Neural cell (in vitro differentiated cells): ENCODE measurements at regions not wholly inside any gene's neighbourhood (a gene's known extent, or its start where the extent isn't known, plus 50 kb on each side); places are given as distances from the start of the nearest gene placed in this dataset.

Source experiments
- H2AFZ ChIP-seq: fragments of 200-600, 300-800 bp; sonication (generic), shearing (Covaris generic); 2 replicates; pipeline ENCODE4 v1.6.0; 2014; ENCODE audit warnings: low read depth, mild to moderate bottlenecking, antibody characterized with exemption, low read length, moderate library complexity
- H3F3A ChIP-seq: fragments of 200-600 bp; shearing (Covaris generic); 2 replicates; pipeline ENCODE4 v1.6.1; 2016; ENCODE audit warnings: mild to moderate bottlenecking, moderate library complexity, mixed read lengths, antibody characterized with exemption, low read length; ENCODE audit not compliant: insufficient read depth, poor library complexity, severe bottlenecking
- H3K27ac ChIP-seq: fragments of 200-600, 300-800 bp; sonication (generic), shearing (Covaris generic); 2 replicates; pipeline ENCODE4 v1.5.1; 2014; ENCODE audit warnings: mild to moderate bottlenecking, low read length, moderate library complexity
- H3K27me3 ChIP-seq: fragments of 300-800, 200-600 bp; sonication (generic), shearing (Covaris generic); 2 replicates; pipeline ENCODE4 v1.6.0; 2014; ENCODE audit warnings: mild to moderate bottlenecking, low read depth, low read length, moderate library complexity; ENCODE audit not compliant: insufficient read depth
- H3K36me3 ChIP-seq: fragments of 300-800, 200-600 bp; sonication (generic), shearing (Covaris generic); 2 replicates; pipeline ENCODE4 v1.5.1; 2014; ENCODE audit warnings: mild to moderate bottlenecking, antibody characterized with exemption, low read length, moderate library complexity; ENCODE audit not compliant: insufficient read depth
- H3K4me2 ChIP-seq: fragments of 300-800, 200-600 bp; sonication (generic), shearing (Covaris generic); 2 replicates; pipeline ENCODE4 v1.6.0; 2014; ENCODE audit warnings: mild to moderate bottlenecking, low read length
- H3K4me3 ChIP-seq: fragments of 300-800, 200-600 bp; sonication (generic), shearing (Covaris generic); 2 replicates; pipeline ENCODE4 v1.5.1; 2014; ENCODE audit warnings: mild to moderate bottlenecking, low read length, moderate library complexity
- H3K79me2 ChIP-seq: fragments of 200-600 bp; shearing (Covaris generic); replicated peaks from 2 replicates; pipeline ENCODE4 v1.6.0; 2014; ENCODE audit warnings: mild to moderate bottlenecking, low read length, moderate library complexity; ENCODE audit not compliant: insufficient read depth
- H3K9ac ChIP-seq: fragments of 300-800, 200-600 bp; sonication (generic), shearing (Covaris generic); 2 replicates; pipeline ENCODE4 v1.6.1; 2016; ENCODE audit warnings: mild to moderate bottlenecking, low read length, mixed read lengths
- H3K9me2 ChIP-seq: fragments of 200-600 bp; shearing (Covaris generic); 2 replicates; pipeline ENCODE4 v1.6.1; 2016; ENCODE audit warnings: mild to moderate bottlenecking, low read length, mixed read lengths; ENCODE audit not compliant: insufficient read depth
- H3K9me3 ChIP-seq: fragments of 200-600, 300-800 bp; sonication (generic), shearing (Covaris generic); 2 replicates; pipeline ENCODE4 v1.6.1; 2016; ENCODE audit warnings: mild to moderate bottlenecking, mixed run types, low read length, moderate library complexity, mixed read lengths
- H4K20me1 ChIP-seq: fragments of 200-600 bp; shearing (Covaris generic); 2 replicates; pipeline ENCODE4 v1.6.1; 2016; ENCODE audit warnings: mild to moderate bottlenecking, mixed run types; ENCODE audit not compliant: insufficient read depth
- EP300 ChIP-seq: fragments of 450-650 bp; conservative IDR thresholded peaks from 2 replicates; pipeline ENCODE4 v1.6.1; 2014; ENCODE audit warnings: antibody characterized with exemption, mild to moderate bottlenecking, moderate library complexity; ENCODE audit not compliant: poor library complexity, severe bottlenecking
- EZH2 ChIP-seq: fragments of 200-600, 300-800 bp; shearing (Covaris generic), sonication (generic); IDR thresholded peaks from 2 replicates; pipeline ENCODE4 v1.6.1; 2014; ENCODE audit warnings: antibody characterized with exemption, low read length, borderline replicate concordance, mild to moderate bottlenecking; ENCODE audit not compliant: insufficient read depth, poor library complexity, severe bottlenecking
- MXI1 ChIP-seq: fragments of 450-650 bp; conservative IDR thresholded peaks from 2 replicates; pipeline ENCODE4 v1.6.1; 2014; ENCODE audit warnings: antibody characterized with exemption, mild to moderate bottlenecking; ENCODE audit not compliant: poor library complexity, severe bottlenecking
- POLR2AphosphoS5 ChIP-seq: IDR thresholded peaks from 2 replicates; pipeline ENCODE4 v1.6.1; 2012
- RAD21 ChIP-seq: fragments of 450-650 bp; conservative IDR thresholded peaks from 2 replicates; pipeline ENCODE4 v1.6.1; 2014; ENCODE audit warnings: antibody characterized with exemption, mild to moderate bottlenecking, moderate library complexity
- SMC3 ChIP-seq: fragments of 450-650 bp; conservative IDR thresholded peaks from 2 replicates; pipeline ENCODE4 v1.6.1; 2014; ENCODE audit warnings: antibody characterized with exemption, mild to moderate bottlenecking, moderate library complexity; ENCODE audit not compliant: poor library complexity
- TAF1 ChIP-seq: IDR thresholded peaks from 2 replicates; pipeline ENCODE4 v1.6.1; 2012; ENCODE audit warnings: low read depth
- TF ChIP-seq, protein P1 (sequence below): IDR thresholded peaks from 2 replicates; pipeline ENCODE4 v1.6.1; 2012; ENCODE audit warnings: borderline replicate concordance
- TF ChIP-seq, protein P2 (sequence below): fragments of 450-650 bp; IDR thresholded peaks from 2 replicates; pipeline ENCODE4 v1.5.1; 2014; ENCODE audit warnings: antibody characterized with exemption, mild to moderate bottlenecking, moderate library complexity; ENCODE audit not compliant: poor library complexity, severe bottlenecking

DNA sequence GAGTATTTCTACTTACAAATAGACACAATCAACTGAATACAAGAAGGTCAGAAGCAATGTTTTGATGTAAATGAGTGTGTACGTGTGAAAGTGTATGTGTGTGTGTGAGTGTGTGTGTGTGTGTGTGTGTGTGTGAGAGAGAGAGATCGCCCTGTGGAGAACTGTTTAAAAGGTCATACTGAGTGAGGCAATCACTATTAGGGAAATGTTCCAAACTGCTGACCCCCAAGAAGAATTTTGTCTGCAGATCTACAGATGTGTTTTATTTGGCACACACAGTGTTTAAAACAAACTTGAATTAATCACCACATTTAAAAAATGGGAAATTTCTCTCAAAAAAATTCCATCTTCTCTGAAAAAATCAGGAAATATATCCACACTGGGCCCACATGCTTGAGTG is 1069.1 kb downstream of the SLC6A15 start:
- Histone ChIP-seq H3K79me2 (no peaks in the 10 kb centered on the region), H3K9me3 (no peaks in the 10 kb centered on the region), H3K27ac (no peak overlapping the region), H3K4me2 (no peak overlapping the region), H3K27me3 (no peaks in the 10 kb centered on the region), H4K20me1 (no peaks in the 10 kb centered on the region), H3K9me2 (no peaks in the 10 kb centered on the region), H3F3A (no peaks in the 10 kb centered on the region), H2AFZ (no peak overlapping the region), H3K36me3 (no peaks in the 10 kb centered on the region), H3K4me3 (no peak overlapping the region), H3K9ac (no peak overlapping the region)
- TF ChIP-seq RAD21: no peak
- TF ChIP-seq TAF1: no peak
- TF ChIP-seq, protein P1, sequence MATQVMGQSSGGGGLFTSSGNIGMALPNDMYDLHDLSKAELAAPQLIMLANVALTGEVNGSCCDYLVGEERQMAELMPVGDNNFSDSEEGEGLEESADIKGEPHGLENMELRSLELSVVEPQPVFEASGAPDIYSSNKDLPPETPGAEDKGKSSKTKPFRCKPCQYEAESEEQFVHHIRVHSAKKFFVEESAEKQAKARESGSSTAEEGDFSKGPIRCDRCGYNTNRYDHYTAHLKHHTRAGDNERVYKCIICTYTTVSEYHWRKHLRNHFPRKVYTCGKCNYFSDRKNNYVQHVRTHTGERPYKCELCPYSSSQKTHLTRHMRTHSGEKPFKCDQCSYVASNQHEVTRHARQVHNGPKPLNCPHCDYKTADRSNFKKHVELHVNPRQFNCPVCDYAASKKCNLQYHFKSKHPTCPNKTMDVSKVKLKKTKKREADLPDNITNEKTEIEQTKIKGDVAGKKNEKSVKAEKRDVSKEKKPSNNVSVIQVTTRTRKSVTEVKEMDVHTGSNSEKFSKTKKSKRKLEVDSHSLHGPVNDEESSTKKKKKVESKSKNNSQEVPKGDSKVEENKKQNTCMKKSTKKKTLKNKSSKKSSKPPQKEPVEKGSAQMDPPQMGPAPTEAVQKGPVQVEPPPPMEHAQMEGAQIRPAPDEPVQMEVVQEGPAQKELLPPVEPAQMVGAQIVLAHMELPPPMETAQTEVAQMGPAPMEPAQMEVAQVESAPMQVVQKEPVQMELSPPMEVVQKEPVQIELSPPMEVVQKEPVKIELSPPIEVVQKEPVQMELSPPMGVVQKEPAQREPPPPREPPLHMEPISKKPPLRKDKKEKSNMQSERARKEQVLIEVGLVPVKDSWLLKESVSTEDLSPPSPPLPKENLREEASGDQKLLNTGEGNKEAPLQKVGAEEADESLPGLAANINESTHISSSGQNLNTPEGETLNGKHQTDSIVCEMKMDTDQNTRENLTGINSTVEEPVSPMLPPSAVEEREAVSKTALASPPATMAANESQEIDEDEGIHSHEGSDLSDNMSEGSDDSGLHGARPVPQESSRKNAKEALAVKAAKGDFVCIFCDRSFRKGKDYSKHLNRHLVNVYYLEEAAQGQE: no peak
- no peak for TF ChIP-seq EP300
- no peak for TF ChIP-seq POLR2AphosphoS5
- TF ChIP-seq, protein P2, sequence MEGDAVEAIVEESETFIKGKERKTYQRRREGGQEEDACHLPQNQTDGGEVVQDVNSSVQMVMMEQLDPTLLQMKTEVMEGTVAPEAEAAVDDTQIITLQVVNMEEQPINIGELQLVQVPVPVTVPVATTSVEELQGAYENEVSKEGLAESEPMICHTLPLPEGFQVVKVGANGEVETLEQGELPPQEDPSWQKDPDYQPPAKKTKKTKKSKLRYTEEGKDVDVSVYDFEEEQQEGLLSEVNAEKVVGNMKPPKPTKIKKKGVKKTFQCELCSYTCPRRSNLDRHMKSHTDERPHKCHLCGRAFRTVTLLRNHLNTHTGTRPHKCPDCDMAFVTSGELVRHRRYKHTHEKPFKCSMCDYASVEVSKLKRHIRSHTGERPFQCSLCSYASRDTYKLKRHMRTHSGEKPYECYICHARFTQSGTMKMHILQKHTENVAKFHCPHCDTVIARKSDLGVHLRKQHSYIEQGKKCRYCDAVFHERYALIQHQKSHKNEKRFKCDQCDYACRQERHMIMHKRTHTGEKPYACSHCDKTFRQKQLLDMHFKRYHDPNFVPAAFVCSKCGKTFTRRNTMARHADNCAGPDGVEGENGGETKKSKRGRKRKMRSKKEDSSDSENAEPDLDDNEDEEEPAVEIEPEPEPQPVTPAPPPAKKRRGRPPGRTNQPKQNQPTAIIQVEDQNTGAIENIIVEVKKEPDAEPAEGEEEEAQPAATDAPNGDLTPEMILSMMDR: no peak
- TF ChIP-seq EZH2: no peak
- TF ChIP-seq MXI1: no peak
- no peak for TF ChIP-seq SMC3

DNA sequence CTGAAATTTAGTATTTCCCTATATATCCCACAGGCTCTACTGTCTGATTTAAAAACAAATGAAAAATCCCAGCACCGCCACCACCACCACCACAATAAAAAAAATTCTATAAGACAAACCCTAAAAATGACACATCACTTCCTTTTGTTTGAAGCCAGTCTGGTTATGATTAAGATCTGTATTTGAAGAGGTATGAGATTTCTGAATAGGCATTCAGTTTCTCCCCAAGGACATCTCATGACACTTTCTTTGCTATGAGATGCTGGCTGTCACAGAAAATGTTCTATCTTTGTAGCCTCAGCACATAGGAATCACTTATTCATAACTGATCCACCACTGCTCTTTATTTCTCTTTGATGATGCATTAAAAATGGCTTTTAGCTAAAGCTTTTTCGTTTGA is 1071.0 kb downstream of the SLC6A15 start:
- Histone ChIP-seq H2AFZ (no peak overlapping the region), H3K79me2 (no peaks in the 10 kb centered on the region), H3K9me3 (no peaks in the 10 kb centered on the region), H3K27ac (peak overlapping the region; percentile 68), H3K36me3 (no peaks in the 10 kb centered on the region), H4K20me1 (no peaks in the 10 kb centered on the region), H3K9ac (no peak overlapping the region), H3K4me2 (peak overlapping the region; percentile 17), H3F3A (no peaks in the 10 kb centered on the region), H3K9me2 (no peaks in the 10 kb centered on the region), H3K27me3 (no peaks in the 10 kb centered on the region), H3K4me3 (no peak overlapping the region)
- TF ChIP-seq POLR2AphosphoS5 (peak; percentile 74), SMC3 (no peak), EP300 (peak; percentile 91)
- TF ChIP-seq, protein P1: peak; percentile 18
